Thyroid gland (tissue), 4 donors: ENCODE measurements at regions not wholly inside any gene's neighbourhood (a gene's known extent, or its start where the extent isn't known, plus 50 kb on each side); places are given as distances from the start of the nearest gene placed in this dataset.

Experiments used
- CTCF ChIP-seq, 6 experiments: fragments of 200-600 bp in 3 of 6; fragments of 450-650 bp in 3 of 6; sonication (generic) in 3 of 6; IDR thresholded peaks; one replicate each; pipeline ENCODE4 v1.5.1; 2016 to 2019; ENCODE audit warnings: antibody characterized with exemption in 6 of 6, mild to moderate bottlenecking in 2 of 6, inconsistent platforms in 1 of 6, moderate library complexity in 1 of 6
- POLR2A ChIP-seq, 2 donors: fragments of 450-650 bp; IDR thresholded peaks; one replicate each; pipeline ENCODE4 v1.6.1; 2017; ENCODE audit warnings: antibody characterized with exemption in 2 of 2, mild to moderate bottlenecking in 2 of 2, moderate library complexity in 1 of 2

GRCh38 chr16:86816930-86817625 is 238.7 kb downstream of the FOXL1 start:
- TF ChIP-seq CTCF (IDR thresholded peaks at IDR 0.05) (no peak), POLR2A (IDR thresholded peaks at IDR 0.05) (no peak)
